Neural cell (in vitro differentiated cells): ENCODE measurements at regions not wholly inside any gene's neighbourhood (a gene's known extent, or its start where the extent isn't known, plus 50 kb on each side); places are given as distances from the start of the nearest gene placed in this dataset.

Source experiments
- H2AFZ ChIP-seq: fragments of 200-600, 300-800 bp; sonication (generic), shearing (Covaris generic); 2 replicates; pipeline ENCODE4 v1.6.0; 2014; ENCODE audit warnings: low read depth, mild to moderate bottlenecking, antibody characterized with exemption, low read length, moderate library complexity
- H3F3A ChIP-seq: fragments of 200-600 bp; shearing (Covaris generic); 2 replicates; pipeline ENCODE4 v1.6.1; 2016; ENCODE audit warnings: mild to moderate bottlenecking, moderate library complexity, mixed read lengths, antibody characterized with exemption, low read length; ENCODE audit not compliant: insufficient read depth, poor library complexity, severe bottlenecking
- H3K27ac ChIP-seq: fragments of 200-600, 300-800 bp; sonication (generic), shearing (Covaris generic); 2 replicates; pipeline ENCODE4 v1.5.1; 2014; ENCODE audit warnings: mild to moderate bottlenecking, low read length, moderate library complexity
- H3K27me3 ChIP-seq: fragments of 300-800, 200-600 bp; sonication (generic), shearing (Covaris generic); 2 replicates; pipeline ENCODE4 v1.6.0; 2014; ENCODE audit warnings: mild to moderate bottlenecking, low read depth, low read length, moderate library complexity; ENCODE audit not compliant: insufficient read depth
- H3K36me3 ChIP-seq: fragments of 300-800, 200-600 bp; sonication (generic), shearing (Covaris generic); 2 replicates; pipeline ENCODE4 v1.5.1; 2014; ENCODE audit warnings: mild to moderate bottlenecking, antibody characterized with exemption, low read length, moderate library complexity; ENCODE audit not compliant: insufficient read depth
- H3K4me2 ChIP-seq: fragments of 300-800, 200-600 bp; sonication (generic), shearing (Covaris generic); 2 replicates; pipeline ENCODE4 v1.6.0; 2014; ENCODE audit warnings: mild to moderate bottlenecking, low read length
- H3K4me3 ChIP-seq: fragments of 300-800, 200-600 bp; sonication (generic), shearing (Covaris generic); 2 replicates; pipeline ENCODE4 v1.5.1; 2014; ENCODE audit warnings: mild to moderate bottlenecking, low read length, moderate library complexity
- H3K79me2 ChIP-seq: fragments of 200-600 bp; shearing (Covaris generic); replicated peaks from 2 replicates; pipeline ENCODE4 v1.6.0; 2014; ENCODE audit warnings: mild to moderate bottlenecking, low read length, moderate library complexity; ENCODE audit not compliant: insufficient read depth
- H3K9ac ChIP-seq: fragments of 300-800, 200-600 bp; sonication (generic), shearing (Covaris generic); 2 replicates; pipeline ENCODE4 v1.6.1; 2016; ENCODE audit warnings: mild to moderate bottlenecking, low read length, mixed read lengths
- H3K9me2 ChIP-seq: fragments of 200-600 bp; shearing (Covaris generic); 2 replicates; pipeline ENCODE4 v1.6.1; 2016; ENCODE audit warnings: mild to moderate bottlenecking, low read length, mixed read lengths; ENCODE audit not compliant: insufficient read depth
- H3K9me3 ChIP-seq: fragments of 200-600, 300-800 bp; sonication (generic), shearing (Covaris generic); 2 replicates; pipeline ENCODE4 v1.6.1; 2016; ENCODE audit warnings: mild to moderate bottlenecking, mixed run types, low read length, moderate library complexity, mixed read lengths
- H4K20me1 ChIP-seq: fragments of 200-600 bp; shearing (Covaris generic); 2 replicates; pipeline ENCODE4 v1.6.1; 2016; ENCODE audit warnings: mild to moderate bottlenecking, mixed run types; ENCODE audit not compliant: insufficient read depth
- EP300 ChIP-seq: fragments of 450-650 bp; conservative IDR thresholded peaks from 2 replicates; pipeline ENCODE4 v1.6.1; 2014; ENCODE audit warnings: antibody characterized with exemption, mild to moderate bottlenecking, moderate library complexity; ENCODE audit not compliant: poor library complexity, severe bottlenecking
- EZH2 ChIP-seq: fragments of 200-600, 300-800 bp; shearing (Covaris generic), sonication (generic); IDR thresholded peaks from 2 replicates; pipeline ENCODE4 v1.6.1; 2014; ENCODE audit warnings: antibody characterized with exemption, low read length, borderline replicate concordance, mild to moderate bottlenecking; ENCODE audit not compliant: insufficient read depth, poor library complexity, severe bottlenecking
- MXI1 ChIP-seq: fragments of 450-650 bp; conservative IDR thresholded peaks from 2 replicates; pipeline ENCODE4 v1.6.1; 2014; ENCODE audit warnings: antibody characterized with exemption, mild to moderate bottlenecking; ENCODE audit not compliant: poor library complexity, severe bottlenecking
- POLR2AphosphoS5 ChIP-seq: IDR thresholded peaks from 2 replicates; pipeline ENCODE4 v1.6.1; 2012
- RAD21 ChIP-seq: fragments of 450-650 bp; conservative IDR thresholded peaks from 2 replicates; pipeline ENCODE4 v1.6.1; 2014; ENCODE audit warnings: antibody characterized with exemption, mild to moderate bottlenecking, moderate library complexity
- SMC3 ChIP-seq: fragments of 450-650 bp; conservative IDR thresholded peaks from 2 replicates; pipeline ENCODE4 v1.6.1; 2014; ENCODE audit warnings: antibody characterized with exemption, mild to moderate bottlenecking, moderate library complexity; ENCODE audit not compliant: poor library complexity
- TAF1 ChIP-seq: IDR thresholded peaks from 2 replicates; pipeline ENCODE4 v1.6.1; 2012; ENCODE audit warnings: low read depth
- TF ChIP-seq, protein P1 (sequence below): fragments of 450-650 bp; IDR thresholded peaks from 2 replicates; pipeline ENCODE4 v1.5.1; 2014; ENCODE audit warnings: antibody characterized with exemption, mild to moderate bottlenecking, moderate library complexity; ENCODE audit not compliant: poor library complexity, severe bottlenecking
- TF ChIP-seq, protein P2 (sequence below): IDR thresholded peaks from 2 replicates; pipeline ENCODE4 v1.6.1; 2012; ENCODE audit warnings: borderline replicate concordance

DNA sequence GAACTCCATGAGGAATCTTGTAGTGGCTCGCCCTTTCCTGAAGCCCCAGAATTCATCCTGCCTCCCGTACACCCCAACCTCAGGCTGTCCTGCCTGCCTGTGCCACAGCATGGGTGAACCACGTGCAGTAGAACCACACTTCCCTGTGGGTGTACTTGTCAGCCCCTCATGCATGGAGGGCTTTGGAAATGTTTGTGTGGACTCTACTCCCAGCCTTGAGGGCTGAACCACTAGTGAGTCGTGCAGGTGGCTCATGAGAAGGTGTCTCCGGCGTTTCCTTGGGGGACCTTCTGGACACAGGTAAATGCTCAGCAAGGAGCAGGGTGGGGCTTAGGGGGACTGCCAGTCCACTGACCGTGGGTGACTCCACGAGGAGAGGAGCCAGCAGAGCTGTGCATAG is 58.7 kb upstream of the ADORA2B start:
- no peak for TF ChIP-seq POLR2AphosphoS5
- TF ChIP-seq EZH2: no peak
- TF ChIP-seq, protein P1, sequence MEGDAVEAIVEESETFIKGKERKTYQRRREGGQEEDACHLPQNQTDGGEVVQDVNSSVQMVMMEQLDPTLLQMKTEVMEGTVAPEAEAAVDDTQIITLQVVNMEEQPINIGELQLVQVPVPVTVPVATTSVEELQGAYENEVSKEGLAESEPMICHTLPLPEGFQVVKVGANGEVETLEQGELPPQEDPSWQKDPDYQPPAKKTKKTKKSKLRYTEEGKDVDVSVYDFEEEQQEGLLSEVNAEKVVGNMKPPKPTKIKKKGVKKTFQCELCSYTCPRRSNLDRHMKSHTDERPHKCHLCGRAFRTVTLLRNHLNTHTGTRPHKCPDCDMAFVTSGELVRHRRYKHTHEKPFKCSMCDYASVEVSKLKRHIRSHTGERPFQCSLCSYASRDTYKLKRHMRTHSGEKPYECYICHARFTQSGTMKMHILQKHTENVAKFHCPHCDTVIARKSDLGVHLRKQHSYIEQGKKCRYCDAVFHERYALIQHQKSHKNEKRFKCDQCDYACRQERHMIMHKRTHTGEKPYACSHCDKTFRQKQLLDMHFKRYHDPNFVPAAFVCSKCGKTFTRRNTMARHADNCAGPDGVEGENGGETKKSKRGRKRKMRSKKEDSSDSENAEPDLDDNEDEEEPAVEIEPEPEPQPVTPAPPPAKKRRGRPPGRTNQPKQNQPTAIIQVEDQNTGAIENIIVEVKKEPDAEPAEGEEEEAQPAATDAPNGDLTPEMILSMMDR: no peak
- no peak for TF ChIP-seq EP300
- no peak for TF ChIP-seq RAD21
- TF ChIP-seq, protein P2, sequence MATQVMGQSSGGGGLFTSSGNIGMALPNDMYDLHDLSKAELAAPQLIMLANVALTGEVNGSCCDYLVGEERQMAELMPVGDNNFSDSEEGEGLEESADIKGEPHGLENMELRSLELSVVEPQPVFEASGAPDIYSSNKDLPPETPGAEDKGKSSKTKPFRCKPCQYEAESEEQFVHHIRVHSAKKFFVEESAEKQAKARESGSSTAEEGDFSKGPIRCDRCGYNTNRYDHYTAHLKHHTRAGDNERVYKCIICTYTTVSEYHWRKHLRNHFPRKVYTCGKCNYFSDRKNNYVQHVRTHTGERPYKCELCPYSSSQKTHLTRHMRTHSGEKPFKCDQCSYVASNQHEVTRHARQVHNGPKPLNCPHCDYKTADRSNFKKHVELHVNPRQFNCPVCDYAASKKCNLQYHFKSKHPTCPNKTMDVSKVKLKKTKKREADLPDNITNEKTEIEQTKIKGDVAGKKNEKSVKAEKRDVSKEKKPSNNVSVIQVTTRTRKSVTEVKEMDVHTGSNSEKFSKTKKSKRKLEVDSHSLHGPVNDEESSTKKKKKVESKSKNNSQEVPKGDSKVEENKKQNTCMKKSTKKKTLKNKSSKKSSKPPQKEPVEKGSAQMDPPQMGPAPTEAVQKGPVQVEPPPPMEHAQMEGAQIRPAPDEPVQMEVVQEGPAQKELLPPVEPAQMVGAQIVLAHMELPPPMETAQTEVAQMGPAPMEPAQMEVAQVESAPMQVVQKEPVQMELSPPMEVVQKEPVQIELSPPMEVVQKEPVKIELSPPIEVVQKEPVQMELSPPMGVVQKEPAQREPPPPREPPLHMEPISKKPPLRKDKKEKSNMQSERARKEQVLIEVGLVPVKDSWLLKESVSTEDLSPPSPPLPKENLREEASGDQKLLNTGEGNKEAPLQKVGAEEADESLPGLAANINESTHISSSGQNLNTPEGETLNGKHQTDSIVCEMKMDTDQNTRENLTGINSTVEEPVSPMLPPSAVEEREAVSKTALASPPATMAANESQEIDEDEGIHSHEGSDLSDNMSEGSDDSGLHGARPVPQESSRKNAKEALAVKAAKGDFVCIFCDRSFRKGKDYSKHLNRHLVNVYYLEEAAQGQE: no peak
- TF ChIP-seq TAF1: no peak
- TF ChIP-seq MXI1: no peak
- TF ChIP-seq SMC3: no peak
- H3F3A ChIP-seq: no peaks in the 10 kb centered on the region

DNA sequence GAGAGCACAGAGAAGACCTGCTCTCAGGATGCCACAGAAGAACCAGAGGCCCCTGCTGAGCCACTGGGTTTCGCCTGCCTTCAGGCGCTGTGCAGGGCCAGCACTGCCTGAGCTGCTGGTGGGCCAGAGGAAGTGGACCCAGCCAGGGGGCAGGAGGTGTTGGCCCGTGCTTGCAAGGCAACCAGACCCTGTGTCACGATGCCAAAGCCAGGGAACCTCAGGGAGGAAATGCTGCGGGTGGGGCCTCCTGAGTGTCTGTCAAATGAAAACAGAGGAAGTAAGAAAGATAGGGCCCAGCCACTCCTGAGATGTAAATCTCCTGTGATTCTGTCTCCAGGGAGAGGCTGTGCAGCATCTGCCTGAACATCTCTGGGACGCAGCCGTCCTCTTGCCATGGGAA is 58.1 kb upstream of the ADORA2B start:
- H3K27ac ChIP-seq: no peak overlapping the region
- no peak overlapping the region for H3K9ac ChIP-seq
- no peak overlapping the region for H3K4me3 ChIP-seq
- H3K9me3 ChIP-seq: no peaks in the 10 kb centered on the region
- no peak overlapping the region for H2AFZ ChIP-seq
- no peaks in the 10 kb centered on the region for H3K79me2 ChIP-seq
- TF ChIP-seq EP300: no peak
- TF ChIP-seq SMC3: no peak
- TF ChIP-seq MXI1: no peak
- TF ChIP-seq POLR2AphosphoS5: no peak
- TF ChIP-seq, protein P2: no peak
- TF ChIP-seq RAD21: no peak
- TF ChIP-seq, protein P1: no peak
- TF ChIP-seq EZH2: no peak
- no peak overlapping the region for H3K4me2 ChIP-seq
- H3F3A ChIP-seq: no peaks in the 10 kb centered on the region
- no peaks in the 10 kb centered on the region for H4K20me1 ChIP-seq
- H3K36me3 ChIP-seq: no peaks in the 10 kb centered on the region
- no peaks in the 10 kb centered on the region for H3K9me2 ChIP-seq
- no peaks in the 10 kb centered on the region for H3K27me3 ChIP-seq

More for the DNA sequence above, 58.7 kb upstream of the ADORA2B start:
- Histone ChIP-seq H3K9me2 (no peaks in the 10 kb centered on the region), H3K27ac (no peak overlapping the region), H3K9ac (no peak overlapping the region), H3K27me3 (no peaks in the 10 kb centered on the region), H3K36me3 (no peaks in the 10 kb centered on the region), H3K9me3 (no peaks in the 10 kb centered on the region), H3K79me2 (no peaks in the 10 kb centered on the region), H2AFZ (no peak overlapping the region), H3K4me2 (no peak overlapping the region), H3K4me3 (no peak overlapping the region), H4K20me1 (no peaks in the 10 kb centered on the region)
